Right atrium auricular region (tissue), 2 donors: ENCODE measurements at regions not wholly inside any gene's neighbourhood (a gene's known extent, or its start where the extent isn't known, plus 50 kb on each side); places are given as distances from the start of the nearest gene placed in this dataset.

ENCODE experiments used
- DNase-seq: peaks from one replicate; pipeline ENCODE4 v3.0.0-alpha.2; 2019; ENCODE audit warnings: low spot score
- H3K27ac ChIP-seq, 2 donors: fragments of 200-600 bp; sonication (generic); 1 replicate in 1 of 2; 2 replicates in 1 of 2; pipeline ENCODE4 v1.5.1; 2016 to 2019
- H3K27me3 ChIP-seq, 2 donors: fragments of 200-600 bp; sonication (generic); one replicate each; pipeline versions ENCODE4 v1.5.1 to v1.6.0; 2017 to 2019
- H3K36me3 ChIP-seq: fragments of 200-600 bp; sonication (generic); one replicate; pipeline ENCODE4 v1.5.1; 2016
- H3K4me1 ChIP-seq, 2 donors: fragments of 200-600 bp; sonication (generic); one replicate each; pipeline versions ENCODE4 v1.5.1 to v1.6.0; 2017 to 2019
- H3K4me3 ChIP-seq, 2 donors: fragments of 200-600 bp; sonication (generic); 1 replicate in 1 of 2; 2 replicates in 1 of 2; pipeline ENCODE4 v1.5.1; 2017 to 2019; ENCODE audit warnings: mild to moderate bottlenecking in 1 of 2, moderate library complexity in 1 of 2
- H3K9me3 ChIP-seq, 2 donors: fragments of 200-600 bp; sonication (generic); one replicate each; pipeline ENCODE4 v1.5.1; 2019
- CTCF ChIP-seq, 2 donors: fragments of 200-600 bp; sonication (generic); IDR thresholded peaks; one replicate each; pipeline ENCODE4 v1.5.1; 2019; ENCODE audit warnings: antibody characterized with exemption in 2 of 2

GRCh38 chr12:38961683-38962082, 56.3 kb upstream of the CPNE8 start:
- no peak for TF ChIP-seq CTCF (IDR thresholded peaks at IDR 0.05)
- H3K9me3 ChIP-seq, result no peaks in the 10 kb centered on the region
- H3K4me3 ChIP-seq, result no peak overlapping the region
- H3K27me3 ChIP-seq, result no peaks in the 10 kb centered on the region
- H3K27ac ChIP-seq, result no peak overlapping the region
- no peaks in the 10 kb centered on the region for H3K4me1 ChIP-seq
- no peak for DNase-seq
- no peaks in the 10 kb centered on the region for H3K36me3 ChIP-seq

- no peaks in the 10 kb centered on the region for H3K36me3 ChIP-seq
- TF ChIP-seq CTCF (IDR thresholded peaks at IDR 0.05), result no peak
- H3K9me3 ChIP-seq, result no peaks in the 10 kb centered on the region
- H3K4me3 ChIP-seq, result no peak overlapping the region
- DNase-seq, result no peak
- H3K27me3 ChIP-seq, result no peaks in the 10 kb centered on the region
- no peaks in the 10 kb centered on the region for H3K4me1 ChIP-seq
- H3K27ac ChIP-seq, result no peak overlapping the region
These were observed 55.6 kb upstream of the CPNE8 start for GRCh38 chr12:38961012-38961411.

GRCh38 chr12:38956337-38956736, 50.9 kb upstream of the CPNE8 start:
- Histone ChIP-seq H3K27ac (no peak overlapping the region), H3K4me1 (no peaks in the 10 kb centered on the region), H3K4me3 (no peak overlapping the region), H3K27me3 (no peaks in the 10 kb centered on the region), H3K36me3 (no peaks in the 10 kb centered on the region), H3K9me3 (no peaks in the 10 kb centered on the region)
- no peak for TF ChIP-seq CTCF (IDR thresholded peaks at IDR 0.05)
- no peak for DNase-seq
